Suprapubic skin (tissue), 3 donors: ENCODE measurements at regions not wholly inside any gene's neighbourhood (a gene's known extent, or its start where the extent isn't known, plus 50 kb on each side); places are given as distances from the start of the nearest gene placed in this dataset.

Experiments used
- POLR2A ChIP-seq, 2 donors: fragments of 450-650 bp; IDR thresholded peaks; one replicate each; pipeline ENCODE4 v1.6.1; 2017; ENCODE audit warnings: antibody characterized with exemption in 2 of 2, mild to moderate bottlenecking in 2 of 2, moderate library complexity in 2 of 2
- TF ChIP-seq, protein P1 (sequence below), 2 donors: fragments of 200-600 bp in 1 of 2; fragments of 450-650 bp in 1 of 2; sonication (generic) in 1 of 2; IDR thresholded peaks; one replicate each; pipeline ENCODE4 v1.5.1; 2016 to 2019; ENCODE audit warnings: antibody characterized with exemption in 2 of 2, mild to moderate bottlenecking in 1 of 2, moderate library complexity in 1 of 2

DNA sequence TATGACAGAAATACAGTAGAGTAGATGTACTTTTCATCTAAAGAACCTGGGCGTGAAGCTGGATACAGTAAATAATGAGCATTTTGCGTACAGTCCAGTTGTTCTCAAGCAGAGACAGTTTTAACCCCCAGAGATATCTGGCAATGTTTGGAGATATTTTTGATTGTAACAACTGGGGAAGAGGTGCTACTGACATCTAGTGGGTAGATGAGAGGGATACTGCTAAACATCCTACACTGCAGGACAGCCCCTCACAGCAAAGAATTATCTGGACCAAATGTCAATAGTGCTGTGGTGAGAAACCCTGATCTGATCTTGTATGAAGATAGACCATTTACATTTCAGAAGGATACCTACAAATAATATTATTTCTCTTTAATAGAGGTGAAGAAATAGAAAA is 200.2 kb upstream of the FAM47A start:
- TF ChIP-seq, protein P1, sequence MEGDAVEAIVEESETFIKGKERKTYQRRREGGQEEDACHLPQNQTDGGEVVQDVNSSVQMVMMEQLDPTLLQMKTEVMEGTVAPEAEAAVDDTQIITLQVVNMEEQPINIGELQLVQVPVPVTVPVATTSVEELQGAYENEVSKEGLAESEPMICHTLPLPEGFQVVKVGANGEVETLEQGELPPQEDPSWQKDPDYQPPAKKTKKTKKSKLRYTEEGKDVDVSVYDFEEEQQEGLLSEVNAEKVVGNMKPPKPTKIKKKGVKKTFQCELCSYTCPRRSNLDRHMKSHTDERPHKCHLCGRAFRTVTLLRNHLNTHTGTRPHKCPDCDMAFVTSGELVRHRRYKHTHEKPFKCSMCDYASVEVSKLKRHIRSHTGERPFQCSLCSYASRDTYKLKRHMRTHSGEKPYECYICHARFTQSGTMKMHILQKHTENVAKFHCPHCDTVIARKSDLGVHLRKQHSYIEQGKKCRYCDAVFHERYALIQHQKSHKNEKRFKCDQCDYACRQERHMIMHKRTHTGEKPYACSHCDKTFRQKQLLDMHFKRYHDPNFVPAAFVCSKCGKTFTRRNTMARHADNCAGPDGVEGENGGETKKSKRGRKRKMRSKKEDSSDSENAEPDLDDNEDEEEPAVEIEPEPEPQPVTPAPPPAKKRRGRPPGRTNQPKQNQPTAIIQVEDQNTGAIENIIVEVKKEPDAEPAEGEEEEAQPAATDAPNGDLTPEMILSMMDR (IDR thresholded peaks at IDR 0.05): no peak
- TF ChIP-seq POLR2A (IDR thresholded peaks at IDR 0.05): no peak
